ENCODE measurements at regions not wholly inside any gene's neighbourhood (a gene's known extent, or its start where the extent isn't known, plus 50 kb on each side); places are given as distances from the start of the nearest gene placed in this dataset.

DNA sequence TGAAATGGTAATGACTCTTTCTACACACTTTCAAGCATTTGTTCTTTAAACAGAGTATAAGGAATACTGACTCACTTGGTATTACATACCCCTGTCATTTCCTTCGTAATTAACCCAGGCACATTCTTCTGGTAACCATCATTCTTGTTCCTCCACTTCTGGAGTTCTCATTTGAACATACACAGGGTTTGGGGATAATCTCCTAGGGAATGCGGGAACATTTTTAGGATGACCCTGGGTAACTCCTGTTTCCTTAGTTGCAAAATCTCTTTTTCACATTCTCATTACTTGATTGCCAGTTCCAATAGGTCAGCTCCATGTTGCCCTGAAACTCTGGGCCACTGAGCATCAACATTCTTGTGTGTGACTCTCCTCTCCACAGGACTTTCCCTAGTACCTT, 51.5 kb upstream of the E2F3 start:
- TF ChIP-seq, protein P1, sequence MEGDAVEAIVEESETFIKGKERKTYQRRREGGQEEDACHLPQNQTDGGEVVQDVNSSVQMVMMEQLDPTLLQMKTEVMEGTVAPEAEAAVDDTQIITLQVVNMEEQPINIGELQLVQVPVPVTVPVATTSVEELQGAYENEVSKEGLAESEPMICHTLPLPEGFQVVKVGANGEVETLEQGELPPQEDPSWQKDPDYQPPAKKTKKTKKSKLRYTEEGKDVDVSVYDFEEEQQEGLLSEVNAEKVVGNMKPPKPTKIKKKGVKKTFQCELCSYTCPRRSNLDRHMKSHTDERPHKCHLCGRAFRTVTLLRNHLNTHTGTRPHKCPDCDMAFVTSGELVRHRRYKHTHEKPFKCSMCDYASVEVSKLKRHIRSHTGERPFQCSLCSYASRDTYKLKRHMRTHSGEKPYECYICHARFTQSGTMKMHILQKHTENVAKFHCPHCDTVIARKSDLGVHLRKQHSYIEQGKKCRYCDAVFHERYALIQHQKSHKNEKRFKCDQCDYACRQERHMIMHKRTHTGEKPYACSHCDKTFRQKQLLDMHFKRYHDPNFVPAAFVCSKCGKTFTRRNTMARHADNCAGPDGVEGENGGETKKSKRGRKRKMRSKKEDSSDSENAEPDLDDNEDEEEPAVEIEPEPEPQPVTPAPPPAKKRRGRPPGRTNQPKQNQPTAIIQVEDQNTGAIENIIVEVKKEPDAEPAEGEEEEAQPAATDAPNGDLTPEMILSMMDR (IDR thresholded peaks at IDR 0.05): no peak
- Histone ChIP-seq H3K27ac (no peak overlapping the region), H3K4me1 (no peaks in the 10 kb centered on the region), H3K27me3 (no peaks in the 10 kb centered on the region), H3K36me3 (no peaks in the 10 kb centered on the region), H3K9me3 (no peaks in the 10 kb centered on the region), H3K4me3 (no peak overlapping the region), H3K9ac (ENCODE audit: low read depth in 2 of 2, low read length in 2 of 2) (no peak overlapping the region)
- no peak for DNase-seq
- intact Hi-C loops (cut with DNase I): no loop called here

- no peaks in the 10 kb centered on the region for H3K4me1 ChIP-seq
Observed at GRCh38 chr6:20351534-20351933, 50.1 kb upstream of the E2F3 start.

More at GRCh38 chr6:20351534-20351933, 50.1 kb upstream of the E2F3 start:
- intact Hi-C loops (cut with DNase I): no loop called here
- TF ChIP-seq, protein P1 (IDR thresholded peaks at IDR 0.05): no peak
- Histone ChIP-seq H3K36me3 (no peaks in the 10 kb centered on the region), H3K9me3 (no peaks in the 10 kb centered on the region), H3K9ac (ENCODE audit: low read depth in 2 of 2, low read length in 2 of 2) (no peak overlapping the region), H3K4me3 (no peak overlapping the region), H3K27ac (no peak overlapping the region), H3K27me3 (no peaks in the 10 kb centered on the region)
- no peak for DNase-seq
